HL-60/S4 (cell line): ENCODE measurements at regions not wholly inside any gene's neighbourhood (a gene's known extent, or its start where the extent isn't known, plus 50 kb on each side); places are given as distances from the start of the nearest gene placed in this dataset.

ENCODE experiments used
- in situ Hi-C: fragments of 300-500 bp; cut with MboI; formaldehyde crosslinking; loops from 2 replicates; pipeline ENCODE4 v1.14.3; 2022; ENCODE audit warnings: low sequenced_read_pairs

DNA sequence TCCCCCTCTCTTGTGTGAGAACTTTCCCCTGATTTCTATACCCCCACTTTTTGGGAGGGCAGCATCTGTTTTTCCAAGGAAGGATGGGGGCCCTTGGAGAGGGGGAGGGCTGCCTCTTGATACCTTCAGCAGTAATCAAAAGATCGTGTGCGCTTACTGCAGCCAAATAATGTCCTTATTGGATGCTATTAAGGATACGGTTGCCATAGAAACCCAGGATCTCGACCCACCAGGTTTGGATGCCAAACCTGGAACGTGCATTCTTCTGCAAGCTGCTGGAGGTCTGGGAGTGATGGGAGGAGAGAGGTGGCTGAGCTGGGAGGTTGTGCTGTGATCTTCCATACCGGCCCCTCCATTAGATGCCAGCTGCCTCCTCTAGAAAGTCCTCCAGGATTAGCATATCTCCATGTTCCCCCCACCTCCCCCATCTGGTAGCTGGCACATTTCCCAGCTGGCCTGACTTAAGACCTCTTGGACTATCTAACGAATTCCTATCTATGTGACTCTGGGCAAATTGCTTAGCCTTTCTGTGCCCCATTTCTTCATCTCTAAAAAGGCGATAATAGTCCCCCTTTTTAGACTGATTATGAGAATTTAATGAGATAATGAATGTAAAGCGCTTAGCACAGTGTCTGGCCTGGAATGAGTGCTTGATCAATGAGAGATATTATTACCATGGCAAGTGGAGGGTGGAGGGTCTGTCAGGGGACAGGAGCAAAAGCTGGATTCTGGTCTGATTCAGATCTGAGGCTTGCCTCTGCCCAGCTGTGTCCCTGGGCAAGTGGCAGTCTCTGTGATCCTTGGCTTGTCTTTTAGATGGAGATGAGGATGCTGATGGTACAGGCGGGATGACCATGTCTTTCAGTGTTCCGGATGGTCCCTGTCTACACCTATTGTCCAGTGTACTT lies 78.5 kb upstream of the PCBD1 start:
- in situ Hi-C loops: no loop called here

DNA sequence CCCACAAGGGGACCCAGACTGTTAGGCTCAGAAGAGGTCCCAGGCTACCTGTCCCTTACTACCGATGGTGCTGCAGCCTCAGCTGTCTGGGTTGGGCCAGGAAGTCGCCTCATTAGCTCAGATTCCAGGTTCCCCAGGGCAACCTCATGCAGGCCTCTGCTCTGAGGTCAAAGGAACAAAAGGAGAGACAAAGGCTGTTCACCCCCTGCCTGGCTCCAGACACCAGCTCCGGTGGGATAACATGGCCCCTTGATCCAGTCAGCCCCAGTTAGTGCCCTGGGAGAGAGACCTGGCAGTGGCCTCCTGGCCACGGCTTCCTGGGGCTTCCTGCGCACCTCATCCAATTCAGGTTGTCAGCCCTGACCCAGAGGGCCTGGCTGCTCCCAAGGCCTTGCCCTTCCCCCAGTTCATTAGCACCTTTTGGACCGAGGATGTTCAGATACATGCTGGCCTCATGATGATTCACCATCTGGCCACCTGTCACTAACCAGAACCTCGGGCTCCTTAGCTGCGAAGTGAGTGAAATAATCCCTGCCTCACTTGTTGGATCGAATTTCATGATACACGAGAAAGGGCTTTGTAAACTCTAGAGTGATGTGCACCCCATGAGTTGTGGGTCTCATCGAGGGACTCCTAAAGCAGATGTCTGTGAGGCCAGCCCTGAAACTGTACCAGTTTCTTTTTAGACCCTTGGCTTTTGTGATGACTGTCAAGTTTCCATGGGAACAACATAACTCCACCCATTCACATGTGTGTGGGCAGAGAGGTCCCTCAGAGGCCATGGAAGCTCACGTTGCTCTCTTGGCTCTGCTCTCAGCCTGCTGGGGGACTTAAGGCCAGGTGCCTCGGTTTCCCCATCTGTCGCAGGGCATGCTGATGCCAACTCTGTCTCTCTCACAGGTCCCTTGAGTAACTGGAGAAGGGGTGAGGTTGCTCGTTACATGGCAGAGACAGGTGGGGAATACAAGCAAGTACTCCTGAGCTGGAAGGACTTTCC lies 79.5 kb upstream of the PCBD1 start:
- in situ Hi-C loops: no loop called here

DNA sequence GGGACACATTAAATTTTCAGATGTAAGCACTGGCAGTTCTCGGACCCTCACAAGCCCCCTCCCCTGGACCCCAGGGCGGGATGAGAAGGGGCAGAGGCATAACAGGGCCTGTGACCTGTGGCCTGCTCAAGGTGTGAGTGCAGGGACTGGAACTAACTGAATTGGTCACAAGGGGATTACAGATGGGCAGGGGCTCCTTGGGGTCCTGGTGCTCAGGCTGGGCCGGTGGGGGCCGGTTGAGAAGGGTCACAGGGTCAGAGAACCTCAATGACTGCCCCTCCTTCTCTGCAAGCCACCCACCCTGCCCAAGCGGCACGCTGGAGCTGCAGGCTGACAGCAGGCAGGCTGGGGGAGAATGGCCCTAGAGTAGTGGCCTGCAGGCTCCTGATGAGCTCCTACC lies 80.8 kb upstream of the PCBD1 start:
- in situ Hi-C loops: no loop called here

DNA sequence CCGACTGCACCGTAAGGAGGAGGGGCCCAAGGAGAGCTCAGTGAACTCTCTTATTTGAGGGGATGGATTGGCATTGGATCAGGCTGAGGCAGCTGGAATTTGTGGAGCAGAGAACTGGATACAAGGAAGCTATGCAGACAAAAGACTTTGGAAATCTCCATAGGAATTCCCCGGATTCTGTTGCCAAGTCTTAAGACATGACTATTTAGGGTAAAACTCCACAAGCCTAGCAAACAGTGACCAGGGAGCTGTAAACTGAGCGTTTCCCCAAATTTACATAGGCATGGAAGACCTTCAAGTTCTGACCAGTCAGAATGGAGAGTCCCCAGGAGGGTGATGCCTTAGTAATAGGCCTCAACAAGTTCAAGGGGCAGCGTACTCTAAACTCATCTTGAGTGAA lies 82.5 kb upstream of the PCBD1 start:
- in situ Hi-C loops: no loop called here

DNA sequence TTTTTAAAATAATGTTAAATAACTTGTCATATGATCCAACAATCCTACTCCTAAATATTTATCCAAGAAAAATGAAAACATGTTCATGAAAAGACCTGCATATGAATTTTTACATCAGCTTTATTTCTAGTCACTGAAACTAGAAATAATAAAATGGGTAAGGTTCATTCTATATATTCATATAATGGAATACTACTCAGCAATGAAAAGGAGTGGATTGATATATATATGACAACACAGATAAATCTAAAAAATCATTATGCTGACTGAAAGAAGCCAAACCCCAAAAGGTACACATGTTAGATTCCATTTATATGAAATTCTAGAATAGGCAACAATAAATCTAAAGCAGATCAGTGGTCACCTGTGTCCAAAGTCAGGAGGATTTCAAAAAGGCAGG lies 84.9 kb upstream of the PCBD1 start:
- in situ Hi-C loops: no loop called here

DNA sequence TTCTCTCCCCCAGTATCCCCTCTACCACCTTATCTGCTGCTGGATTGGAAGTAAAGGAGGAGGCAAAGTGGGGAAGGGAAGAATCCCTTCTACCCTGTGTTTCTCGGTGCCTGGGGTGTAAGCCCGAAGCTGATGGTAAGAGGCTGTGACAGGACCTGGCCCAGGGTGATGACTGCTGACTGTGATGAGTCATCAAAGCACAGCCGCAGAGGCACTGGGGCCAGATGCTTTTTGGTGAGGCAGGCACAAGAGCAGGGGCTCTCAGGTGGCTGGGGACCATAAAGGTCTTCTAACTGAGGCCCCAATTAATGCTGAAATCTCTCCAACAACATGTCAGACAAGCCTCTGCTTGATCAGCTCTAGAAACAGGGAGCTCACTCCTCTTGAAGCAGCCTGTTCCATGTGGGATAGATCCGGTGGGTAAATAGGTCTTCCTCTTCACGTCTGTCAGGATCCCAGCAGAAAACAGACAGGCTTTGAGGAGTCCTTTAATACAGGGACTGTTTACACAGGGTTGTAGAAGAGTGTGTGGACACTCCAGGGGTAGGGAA lies 86.1 kb upstream of the PCBD1 start:
- in situ Hi-C loops: no loop called here

DNA sequence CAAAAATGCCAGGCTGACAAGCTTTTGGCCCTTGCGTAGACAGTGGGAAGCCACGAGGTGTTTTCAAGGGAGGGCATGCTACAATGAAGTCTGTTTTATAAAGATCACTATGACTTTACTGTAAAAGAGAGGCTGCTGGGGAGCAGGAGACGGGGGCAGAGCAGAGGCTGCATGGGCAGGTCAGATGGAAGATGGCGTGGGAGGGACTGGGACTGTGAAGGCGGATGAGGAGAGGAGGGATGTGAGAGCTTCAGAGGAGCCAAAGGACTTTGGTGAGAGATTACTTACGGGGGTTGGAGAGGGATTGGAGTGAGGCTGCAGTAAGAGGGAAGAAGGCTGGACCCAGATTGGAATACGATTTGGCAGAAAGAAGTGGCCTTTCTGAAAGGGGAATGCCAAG lies 86.6 kb upstream of the PCBD1 start:
- in situ Hi-C loops: no loop called here

DNA sequence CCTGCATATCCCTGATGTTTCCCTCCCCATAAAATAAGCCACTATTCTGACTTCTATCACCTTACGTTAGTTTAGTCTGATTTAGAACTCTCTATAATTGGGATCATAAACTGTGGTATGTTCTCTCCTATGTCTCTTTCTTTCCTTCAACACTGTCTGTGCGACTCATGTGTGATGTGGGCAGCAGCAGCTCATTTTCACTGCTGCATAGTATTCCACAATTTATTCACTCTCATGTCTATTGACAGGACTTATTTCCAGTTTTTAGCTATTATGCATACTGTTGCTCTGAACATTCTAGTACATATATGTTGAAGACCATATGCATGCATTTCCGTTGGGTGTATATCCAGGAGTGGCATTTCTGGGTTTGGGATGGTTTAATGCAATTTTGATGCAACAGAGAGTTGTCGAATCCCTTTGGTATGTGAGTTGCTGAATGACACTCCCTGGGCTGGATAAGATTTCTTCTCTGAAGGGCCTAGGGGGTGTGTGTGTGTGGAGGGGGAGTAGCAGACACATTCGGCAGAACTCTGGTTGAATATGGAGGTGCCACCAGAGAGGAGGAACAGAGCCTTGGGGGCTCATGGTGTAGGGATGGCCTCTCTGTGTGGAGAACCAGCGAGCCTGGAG lies 87.8 kb upstream of the PCBD1 start:
- in situ Hi-C loops: no loop called here

DNA sequence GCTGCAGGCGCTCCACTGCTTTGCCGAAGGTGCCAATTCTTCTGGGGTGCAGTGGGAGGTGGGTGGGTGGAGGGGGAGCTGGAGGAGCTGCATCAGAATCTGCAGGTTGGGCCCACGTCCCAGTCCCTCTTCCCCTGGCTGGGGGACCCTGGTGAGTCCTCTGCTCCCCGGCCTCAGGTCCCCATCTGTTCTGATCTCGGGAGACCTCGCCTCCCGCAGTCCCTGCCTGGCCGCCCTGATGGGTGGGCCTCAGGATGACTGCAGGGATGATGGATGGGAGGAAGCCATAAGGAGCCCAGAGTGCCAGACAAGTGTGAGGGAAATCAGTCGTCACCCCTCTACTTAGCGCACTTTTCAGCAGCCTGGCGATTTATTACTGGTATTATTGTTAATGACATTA lies 89.3 kb upstream of the PCBD1 start:
- in situ Hi-C loops: no loop called here

DNA sequence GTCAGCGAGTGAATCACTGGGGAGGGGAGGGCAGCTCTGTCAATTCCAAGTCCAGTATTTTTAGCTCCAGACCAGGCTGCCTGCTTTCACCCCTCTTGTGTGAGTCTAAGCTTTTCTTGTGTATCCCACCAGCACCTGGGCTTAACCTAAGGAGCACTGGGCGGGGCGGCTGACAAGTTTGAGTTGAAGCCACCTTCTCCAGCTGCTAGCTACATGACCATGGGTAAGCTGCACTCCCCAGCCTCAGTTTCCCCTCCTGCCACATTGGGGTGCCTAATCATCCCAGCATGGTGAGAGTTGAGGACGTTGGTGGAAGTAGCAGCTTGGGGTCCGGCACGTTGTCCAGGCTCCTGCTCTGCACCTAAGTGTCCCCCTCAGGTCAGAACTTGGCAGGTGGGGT lies 89.8 kb upstream of the PCBD1 start:
- in situ Hi-C loops: no loop called here

DNA sequence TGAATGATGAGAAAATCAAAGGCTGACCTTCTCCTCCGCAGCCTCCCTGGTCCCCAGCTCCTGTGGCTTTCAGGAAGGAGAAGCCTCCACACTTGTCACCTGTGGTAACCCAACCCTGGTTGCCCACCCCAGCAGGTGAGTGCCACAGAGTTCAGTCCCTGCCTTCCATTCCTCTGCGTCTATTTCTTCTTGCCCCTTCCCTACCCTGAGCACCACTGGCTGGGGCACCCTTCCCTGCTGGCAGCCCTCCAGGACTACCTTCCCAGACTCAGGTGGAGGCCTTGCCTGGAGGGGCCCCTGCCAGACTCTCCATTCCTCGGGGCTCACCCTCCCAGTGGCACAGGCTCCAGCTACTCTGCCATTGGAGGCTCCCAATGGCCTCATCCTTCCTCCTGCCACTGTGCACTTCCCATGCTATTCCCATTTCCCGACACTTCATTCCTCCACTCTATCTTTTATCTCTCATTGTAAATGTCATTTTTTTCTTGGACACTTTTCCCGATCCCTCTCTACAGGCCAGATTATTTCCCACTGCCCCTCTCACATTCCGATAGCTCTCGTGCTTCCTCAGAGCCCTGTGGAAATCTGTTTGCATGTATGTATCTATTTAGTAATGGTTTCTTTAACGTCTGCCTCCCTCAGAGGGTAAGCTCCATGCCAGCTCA lies 90.6 kb upstream of the PCBD1 start:
- in situ Hi-C loops: no loop called here

DNA sequence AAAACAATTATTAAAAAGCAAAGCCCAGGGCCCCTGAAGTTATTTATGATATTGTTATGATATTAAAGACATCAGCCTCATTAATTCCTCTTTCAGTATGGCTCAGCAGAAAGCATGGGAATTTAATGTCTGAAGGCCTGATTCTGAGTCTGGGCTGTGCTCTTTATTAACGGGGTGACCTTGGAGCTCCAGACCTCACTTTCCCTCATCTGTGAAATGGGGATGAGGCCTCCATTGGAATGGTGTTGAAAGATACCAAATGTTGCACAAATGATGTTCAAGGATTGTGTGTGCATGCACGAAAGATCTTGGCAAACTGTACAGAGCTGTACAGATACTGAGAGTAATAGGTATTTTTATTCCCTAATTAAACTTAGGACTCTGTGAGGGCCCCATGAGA lies 92.3 kb upstream of the PCBD1 start:
- in situ Hi-C loops: no loop called here

DNA sequence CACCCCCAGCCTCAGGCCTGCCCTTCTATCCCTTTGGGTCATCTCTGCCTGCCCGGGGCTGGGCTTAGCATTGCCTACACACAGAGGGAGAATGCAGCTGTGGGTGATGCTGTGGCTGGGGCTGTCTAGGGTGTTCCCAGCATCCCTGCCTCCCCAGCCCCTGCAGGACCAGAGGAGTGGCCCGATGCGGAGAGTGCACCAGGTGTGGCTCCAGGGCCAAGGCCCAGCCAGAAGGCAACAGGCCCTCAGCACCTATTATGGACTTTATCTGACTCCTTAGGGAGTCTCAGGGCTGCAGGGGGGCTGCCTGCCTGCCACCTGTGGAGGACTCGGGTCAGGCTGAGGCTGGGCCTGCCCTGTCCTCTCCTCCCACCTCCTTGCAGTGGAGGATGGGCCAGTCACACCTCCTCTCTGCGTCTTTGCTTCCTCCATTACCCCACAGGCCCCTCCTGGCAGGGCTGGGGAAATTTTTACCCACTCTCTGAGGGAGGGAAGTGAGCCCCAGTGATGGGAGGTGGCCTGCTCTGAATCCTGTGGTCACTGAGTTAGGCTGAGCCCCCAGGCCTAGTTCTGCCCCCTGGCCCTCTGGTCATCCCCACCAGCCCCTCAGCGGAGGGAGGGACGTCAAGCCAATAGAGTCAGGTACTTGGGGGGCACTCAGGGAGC lies 92.9 kb upstream of the PCBD1 start:
- in situ Hi-C loops: no loop called here

DNA sequence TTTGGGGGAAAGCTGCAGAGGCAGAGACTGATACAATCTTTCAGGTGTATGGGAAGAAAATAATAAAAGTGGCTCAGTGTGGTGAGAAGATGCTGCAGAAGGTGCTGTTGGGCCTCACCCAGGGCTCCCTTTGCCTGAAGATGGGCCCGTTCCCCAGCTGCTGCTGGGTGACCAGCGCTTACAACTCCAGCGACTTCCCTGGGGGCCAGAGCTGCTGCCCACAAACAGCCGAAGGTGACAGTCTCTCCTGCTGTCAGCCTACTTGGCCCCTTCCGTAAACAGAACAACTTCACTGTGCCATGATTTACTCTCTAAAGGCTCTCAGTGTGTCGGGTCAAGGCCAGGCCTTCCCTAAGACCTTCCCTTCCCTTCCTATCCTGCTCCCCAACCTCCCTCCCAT lies 93.6 kb upstream of the PCBD1 start:
- in situ Hi-C loops: no loop called here

DNA sequence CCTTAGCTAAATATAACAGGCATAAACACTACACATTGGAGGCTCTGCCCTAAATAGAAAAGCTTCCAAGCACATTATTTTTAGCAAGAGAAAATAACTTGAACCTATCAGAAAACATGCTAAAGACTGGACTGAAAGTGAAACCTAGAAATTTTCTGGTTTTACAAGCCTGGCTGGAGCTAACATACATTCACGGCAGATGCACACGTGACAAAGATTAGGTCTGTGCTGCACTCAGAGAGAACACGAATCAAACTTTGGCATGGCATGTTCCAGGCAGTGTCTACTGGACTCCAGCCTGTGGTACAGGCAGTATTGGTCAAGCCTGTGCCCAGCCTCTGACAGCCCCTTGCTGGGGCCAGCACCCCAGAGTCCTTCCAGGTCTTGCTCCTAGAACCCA lies 94.1 kb upstream of the PCBD1 start:
- in situ Hi-C loops: no loop called here

DNA sequence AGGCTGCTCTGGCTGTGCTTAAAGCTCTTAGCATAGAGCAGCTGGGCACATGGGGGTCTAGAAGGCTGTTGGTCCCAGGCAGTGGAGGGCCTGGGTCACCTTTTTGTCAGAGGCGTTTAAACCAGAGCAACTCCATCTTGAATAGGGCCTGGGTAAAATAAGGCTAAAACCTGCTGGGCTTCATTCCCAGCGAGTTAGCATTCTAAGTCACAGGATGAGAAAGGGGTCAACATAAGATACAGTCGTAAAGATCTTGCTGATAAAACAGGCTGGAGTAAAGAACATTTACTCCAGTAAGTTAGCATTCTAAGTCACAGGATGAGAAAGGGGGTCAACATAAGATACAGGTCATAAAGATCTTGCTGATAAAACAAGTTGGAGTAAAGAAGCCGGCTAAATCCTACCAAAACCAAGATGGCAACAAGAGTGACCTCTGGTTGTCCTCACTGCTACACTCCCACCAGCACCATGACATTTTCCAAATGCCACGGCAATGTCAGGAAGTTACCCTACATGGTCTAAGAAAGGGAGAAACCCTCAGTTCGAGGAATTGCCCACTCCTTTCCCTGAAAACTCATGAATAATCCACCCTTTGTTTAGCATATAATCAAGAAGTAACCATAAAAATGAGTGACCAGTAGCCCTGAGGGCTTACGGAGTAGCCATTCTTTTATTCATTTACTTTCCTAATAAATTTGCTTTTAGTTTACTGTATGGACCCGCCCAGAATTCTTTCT lies 96.8 kb upstream of the PCBD1 start:
- in situ Hi-C loops: no loop called here

DNA sequence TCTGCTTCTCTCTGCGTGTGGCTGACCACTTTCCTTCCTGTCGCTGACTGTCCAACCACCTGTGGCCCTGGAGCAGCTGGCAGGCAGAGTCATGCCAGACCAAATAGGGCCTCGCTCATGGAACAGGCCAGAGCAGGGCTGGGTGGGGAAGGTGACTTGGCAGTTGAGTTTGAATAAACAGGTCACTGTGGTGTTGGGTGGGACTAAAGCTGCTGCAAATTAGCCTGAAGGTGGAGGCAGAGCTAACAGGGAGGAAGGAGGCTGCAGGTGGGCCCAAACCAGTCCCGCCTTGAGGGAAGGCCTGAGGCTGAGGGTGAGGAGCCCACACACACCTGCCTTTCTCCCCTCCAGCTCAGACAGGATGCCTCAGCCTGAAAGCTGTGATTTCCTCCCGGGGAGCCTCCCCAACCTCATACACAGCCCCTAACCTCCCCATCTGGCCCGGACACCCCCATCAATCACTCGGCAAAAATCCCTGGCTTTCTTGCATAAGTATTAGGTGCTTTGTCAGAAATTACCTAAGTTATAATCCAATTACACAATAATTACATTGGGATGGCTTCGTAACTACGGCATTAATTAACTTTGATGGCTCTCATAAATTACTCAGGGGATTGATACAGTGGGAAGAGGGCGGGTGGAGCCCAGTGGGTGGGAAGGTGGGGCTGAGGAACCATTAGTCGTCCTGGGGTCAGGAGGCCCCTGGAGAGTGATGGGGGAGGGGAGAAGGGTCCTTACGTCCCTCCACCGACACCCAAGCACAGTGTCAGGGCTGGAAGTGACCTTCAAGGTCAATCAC lies 97.7 kb upstream of the PCBD1 start:
- in situ Hi-C loops: no loop called here

DNA sequence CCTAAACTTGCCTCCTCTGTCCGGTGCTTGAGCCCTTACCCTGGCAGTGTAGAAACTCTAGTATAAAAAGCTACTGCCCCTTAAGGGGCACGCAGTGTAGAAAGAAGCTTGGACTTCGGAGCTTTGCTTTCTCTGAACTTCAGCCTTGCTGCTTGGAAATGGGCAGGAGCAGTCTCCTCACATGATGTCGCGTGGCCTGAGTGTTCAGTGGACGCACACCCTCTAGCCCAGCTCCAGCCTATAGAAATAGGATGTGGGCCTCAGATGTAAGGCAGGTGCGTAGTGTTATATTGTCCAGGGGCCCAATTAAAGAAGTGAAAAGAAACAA lies 98.2 kb upstream of the PCBD1 start:
- in situ Hi-C loops: no loop called here
